IMR-90 (cell line): ENCODE measurements at regions not wholly inside any gene's neighbourhood (a gene's known extent, or its start where the extent isn't known, plus 50 kb on each side); places are given as distances from the start of the nearest gene placed in this dataset.

ENCODE experiments used
- ATAC-seq: fragments of 200-7000 bp; cut with Tn5 transposase; 2 replicates; pipeline ENCODE4 v1.9.1; 2020; ENCODE audit warnings: low read depth, mild to moderate bottlenecking, moderate library complexity
- BruUV-seq: library from RNA; stranded (reverse); fragments of 400-500 nt; replicated peaks from 2 replicates; lab custom pipeline; 2021; lab: Mats Ljungman, UMichigan
- CTCF ChIA-PET: fragments of 300-600 bp; formaldehyde crosslinking; extraction: SDS; loops from one replicate; lab custom pipeline; 2021; ENCODE audit warnings: antibody characterized with exemption; lab: Yijun Ruan, JAX
- POLR2A ChIA-PET: fragments of 300-600 bp; sonication (Branson Sonifier 250); formaldehyde crosslinking; loops from one replicate; lab custom pipeline; 2022; ENCODE audit warnings: antibody characterized with exemption; ENCODE audit not compliant: unreplicated experiment; lab: Charles Lee
- DNase-seq: peaks from one replicate; pipeline ENCODE4 v3.0.0; 2013
- H2AFZ ChIP-seq: replicated peaks from 2 replicates; pipeline ENCODE3; 2013; ENCODE audit warnings: low read length, mild to moderate bottlenecking; ENCODE audit not compliant: poor library complexity
- H2AK5ac ChIP-seq: 2 replicates; pipeline ENCODE4 v1.6.1; 2013; ENCODE audit warnings: low read depth, low read length, inconsistent platforms
- H2AK9ac ChIP-seq: replicated peaks from 2 replicates; pipeline ENCODE3; 2013; ENCODE audit warnings: mild to moderate bottlenecking, low read depth, low read length, moderate library complexity; ENCODE audit not compliant: poor library complexity
- H2BK120ac ChIP-seq: 2 replicates; pipeline ENCODE4 v1.6.1; 2013; ENCODE audit warnings: low read depth, low read length, inconsistent platforms
- H2BK15ac ChIP-seq: 3 replicates; pipeline ENCODE4 v1.6.1; 2013; ENCODE audit warnings: low read depth, low read length, inconsistent platforms
- H2BK20ac ChIP-seq: 2 replicates; pipeline ENCODE4 v1.6.1; 2013; ENCODE audit warnings: low read depth, mild to moderate bottlenecking, inconsistent platforms, low read length, moderate library complexity
- H2BK5ac ChIP-seq: 2 replicates; pipeline ENCODE4 v1.6.1; 2013; ENCODE audit warnings: mild to moderate bottlenecking, low read depth, low read length, inconsistent platforms; ENCODE audit not compliant: poor library complexity, severe bottlenecking
- H3K14ac ChIP-seq: replicated peaks from 2 replicates; pipeline ENCODE4 v1.6.1; 2013; ENCODE audit warnings: low read depth, low read length, inconsistent platforms
- H3K18ac ChIP-seq: 2 replicates; pipeline ENCODE4 v1.6.1; 2013; ENCODE audit warnings: low read depth, low read length, control low read depth
- H3K23ac ChIP-seq: 2 replicates; pipeline ENCODE4 v1.6.1; 2013; ENCODE audit warnings: low read depth, low read length, inconsistent platforms
- H3K27ac ChIP-seq: 2 replicates; pipeline ENCODE4 v1.5.1; 2013; ENCODE audit warnings: mild to moderate bottlenecking, control low read depth, low read length; ENCODE audit not compliant: insufficient read depth
- H3K27me3 ChIP-seq: 2 replicates; pipeline ENCODE4 v1.6.1; 2013; ENCODE audit warnings: low read length; ENCODE audit not compliant: control insufficient read depth, insufficient read depth
- H3K36me3 ChIP-seq: 2 replicates; pipeline ENCODE4 v1.6.1; 2013; ENCODE audit warnings: low read length, mixed read lengths; ENCODE audit not compliant: control insufficient read depth, insufficient read depth
- H3K4ac ChIP-seq: 2 replicates; pipeline ENCODE4 v1.6.1; 2013; ENCODE audit warnings: low read depth, low read length, inconsistent platforms
- H3K4me1 ChIP-seq: 2 replicates; pipeline ENCODE4 v1.6.1; 2013; ENCODE audit warnings: low read length, mixed read lengths; ENCODE audit not compliant: control insufficient read depth, insufficient read depth
- H3K4me2 ChIP-seq: 2 replicates; pipeline ENCODE4 v1.6.1; 2013; ENCODE audit warnings: low read depth, mild to moderate bottlenecking, control low read depth, low read length, moderate library complexity
- H3K4me3 ChIP-seq: 2 replicates; pipeline ENCODE4 v1.5.1; 2013; ENCODE audit warnings: low read depth, mild to moderate bottlenecking, control low read depth, low read length, moderate library complexity; ENCODE audit not compliant: insufficient read depth
- H3K56ac ChIP-seq: 2 replicates; pipeline ENCODE4 v1.6.1; 2013; ENCODE audit warnings: low read length, inconsistent platforms; ENCODE audit not compliant: insufficient read depth; ENCODE audit errors: extremely low read depth
- H3K79me1 ChIP-seq, 2 experiments: 2 replicates each; pipeline ENCODE4 v1.6.1; 2013; ENCODE audit warnings: low read length in 2 of 2, inconsistent platforms in 1 of 2, low read depth in 1 of 2
- H3K9ac ChIP-seq: 2 replicates; pipeline ENCODE4 v1.6.1; 2013; ENCODE audit warnings: low read depth, low read length, control low read depth
- H3K9me1 ChIP-seq: 2 replicates; pipeline ENCODE4 v1.6.1; 2013; ENCODE audit warnings: low read length, inconsistent platforms; ENCODE audit not compliant: insufficient read depth
- H3K9me3 ChIP-seq: 2 replicates; pipeline ENCODE4 v1.6.1; 2013; ENCODE audit warnings: low read length; ENCODE audit not compliant: control insufficient read depth, insufficient read depth
- H4K20me1 ChIP-seq: 2 replicates; pipeline ENCODE4 v1.6.1; 2013; ENCODE audit warnings: low read length, inconsistent platforms; ENCODE audit not compliant: insufficient read depth
- H4K5ac ChIP-seq: 2 replicates; pipeline ENCODE4 v1.6.1; 2013; ENCODE audit warnings: mild to moderate bottlenecking, low read depth, low read length, control low read depth
- H4K8ac ChIP-seq, 2 experiments: 2 replicates each; pipeline ENCODE4 v1.6.1; 2013; ENCODE audit warnings: low read depth in 2 of 2, low read length in 2 of 2, control low read depth in 1 of 2, inconsistent platforms in 1 of 2
- H4K91ac ChIP-seq: 2 replicates; pipeline ENCODE4 v1.6.1; 2013; ENCODE audit warnings: low read depth, low read length, inconsistent platforms; ENCODE audit not compliant: insufficient read depth
- CHD1 ChIP-seq: IDR thresholded peaks from 2 replicates; pipeline ENCODE4 v1.6.1; 2012; ENCODE audit warnings: low read depth, low read length, improper control_type of control experiment
- FOS ChIP-seq: fragments of 150-350 bp; IDR thresholded peaks from 2 replicates; pipeline ENCODE4 v1.6.1; 2016; ENCODE audit warnings: low read depth, low read length
- POLR2A ChIP-seq: IDR thresholded peaks from 2 replicates; pipeline ENCODE4 v1.6.1; 2012; ENCODE audit warnings: mild to moderate bottlenecking, low read depth, low read length
- RAD21 ChIP-seq: IDR thresholded peaks from 2 replicates; pipeline ENCODE4 v1.6.1; 2012; ENCODE audit warnings: low read length, improper control_type of control experiment
- RCOR1 ChIP-seq: IDR thresholded peaks from 2 replicates; pipeline ENCODE4 v1.6.1; 2012; ENCODE audit warnings: mild to moderate bottlenecking, low read length, improper control_type of control experiment; ENCODE audit not compliant: insufficient replicate concordance
- RFX5 ChIP-seq: IDR thresholded peaks from 2 replicates; pipeline ENCODE4 v1.8.0; 2012; ENCODE audit warnings: low read depth, mild to moderate bottlenecking, low read length, moderate library complexity
- SMC3 ChIP-seq: fragments of 150-350 bp; IDR thresholded peaks from 2 replicates; pipeline ENCODE4 v1.6.1; 2016; ENCODE audit warnings: low read depth, mild to moderate bottlenecking, antibody characterized with exemption, low read length, moderate library complexity
- WGBS, 2 experiments: methylation state at CpG; one replicate each; pipeline versions ENCODE4 v1.1.5 to v1.1.7; 2013; ENCODE audit warnings: missing lambda C conversion rate in 2 of 2; ENCODE audit not compliant: insufficient read length in 1 of 2; ENCODE audit errors: extremely low coverage in 2 of 2; 5-methylcytosine and 5-hydroxymethylcytosine counted together
- dilution Hi-C: fragments of 300-500 bp; cut with HindIII; formaldehyde crosslinking; loops from one replicate; pipeline ENCODE4 v1.14.3; 2018; ENCODE audit warnings: low sequenced_read_pairs; ENCODE audit not compliant: unreplicated experiment
- in situ Hi-C: fragments of 300-500 bp; cut with MboI; formaldehyde crosslinking; loops from 3 replicates; pipeline ENCODE4 v1.14.3; 2019; ENCODE audit warnings: low sequenced_read_pairs, inconsistent platforms, mixed read lengths
- intact Hi-C: fragments of 100-400 bp; cut with micrococcal nuclease; formaldehyde crosslinking; loops from 2 replicates; pipeline ENCODE4 v1.10.0; 2022
- TF ChIP-seq, protein P1 (sequence below): fragments of 150-350 bp; IDR thresholded peaks from 2 replicates; pipeline ENCODE4 v1.6.1; 2016; ENCODE audit warnings: low read depth, mild to moderate bottlenecking, low read length, moderate library complexity, borderline replicate concordance
- TF ChIP-seq, protein P2 (sequence below): conservative IDR thresholded peaks from 2 replicates; pipeline ENCODE4 v1.5.1; 2012; ENCODE audit warnings: mild to moderate bottlenecking, low read depth, low read length, improper control_type of control experiment

DNA sequence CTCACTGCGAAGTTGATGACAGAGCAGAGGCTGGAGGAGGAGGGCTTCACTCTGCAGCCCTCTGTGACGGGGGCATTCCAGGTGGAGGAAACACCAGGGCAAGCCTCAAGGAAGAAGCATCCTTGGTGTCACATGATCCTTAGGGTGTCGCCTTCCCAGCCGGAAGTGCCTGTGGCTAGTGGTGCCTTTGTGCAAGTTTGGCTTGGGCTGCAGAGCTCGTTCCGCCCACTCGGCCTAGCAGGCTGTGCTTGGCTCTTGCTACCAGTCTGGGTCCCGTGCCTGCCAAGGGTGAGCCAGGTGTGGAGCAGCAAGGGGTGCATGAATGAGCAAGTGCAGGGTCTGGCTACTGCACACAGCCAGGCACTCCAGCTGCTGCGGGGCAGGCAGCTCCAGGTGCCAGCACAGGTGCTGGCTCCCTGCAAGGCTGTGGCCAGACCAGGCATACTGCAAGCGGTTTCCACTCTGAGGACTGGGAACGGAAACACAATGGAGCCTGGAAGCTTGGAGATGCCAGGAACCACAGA, 325.3 kb upstream of the SMIM21 start:
- Histone ChIP-seq H4K91ac (no peak overlapping the region), H2AK9ac (no peak overlapping the region), H3K36me3 (no peaks in the 10 kb centered on the region), H3K27ac (no peak overlapping the region), H2BK120ac (no peak overlapping the region), H3K14ac (no peak overlapping the region), H4K5ac (no peak overlapping the region), H3K4ac (no peak overlapping the region), H4K8ac (no peak overlapping the region), H4K20me1 (no peaks in the 10 kb centered on the region), H3K4me2 (no peak overlapping the region), H2BK5ac (no peak overlapping the region), H3K27me3 (no peaks in the 10 kb centered on the region), H3K9me1 (no peaks in the 10 kb centered on the region), H3K79me1 (no peaks in the 10 kb centered on the region), H3K9ac (no peak overlapping the region), H3K18ac (no peak overlapping the region), H3K9me3 (no peaks in the 10 kb centered on the region), H2AFZ (no peak overlapping the region), H3K4me1 (no peaks in the 10 kb centered on the region), H3K4me3 (no peak overlapping the region), H3K23ac (no peak overlapping the region), H2AK5ac (no peak overlapping the region), H2BK15ac (no peak overlapping the region), H3K56ac (no peak overlapping the region), H2BK20ac (no peak overlapping the region)
- 51% methylated on average over 5 of the region's 11 CpGs; no CpG with 5 or more reads in 1 of the 2 experiments for WGBS, 2 experiments
- DNase-seq (no peak), ATAC-seq (no peak)
- intact Hi-C loops: no loop called here
- dilution Hi-C loops: no loop called here
- no TSS peak for BruUV-seq
- in situ Hi-C loops: no loop called here
- ChIA-PET CTCF (interaction anchor here (1.1 kb wide), 1 partner anchor 10 kb away, joined by 4 read pairs; no protein-coding TSS in a partner anchor), POLR2A (no interaction called here)
- TF ChIP-seq RCOR1: no peak
- no peak for TF ChIP-seq CHD1
- no peak for TF ChIP-seq POLR2A
- no peak for TF ChIP-seq RAD21
- no peak for TF ChIP-seq FOS
- TF ChIP-seq, protein P1, sequence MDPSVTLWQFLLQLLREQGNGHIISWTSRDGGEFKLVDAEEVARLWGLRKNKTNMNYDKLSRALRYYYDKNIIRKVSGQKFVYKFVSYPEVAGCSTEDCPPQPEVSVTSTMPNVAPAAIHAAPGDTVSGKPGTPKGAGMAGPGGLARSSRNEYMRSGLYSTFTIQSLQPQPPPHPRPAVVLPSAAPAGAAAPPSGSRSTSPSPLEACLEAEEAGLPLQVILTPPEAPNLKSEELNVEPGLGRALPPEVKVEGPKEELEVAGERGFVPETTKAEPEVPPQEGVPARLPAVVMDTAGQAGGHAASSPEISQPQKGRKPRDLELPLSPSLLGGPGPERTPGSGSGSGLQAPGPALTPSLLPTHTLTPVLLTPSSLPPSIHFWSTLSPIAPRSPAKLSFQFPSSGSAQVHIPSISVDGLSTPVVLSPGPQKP: no peak
- TF ChIP-seq SMC3: no peak
- no peak for TF ChIP-seq RFX5
- TF ChIP-seq, protein P2, sequence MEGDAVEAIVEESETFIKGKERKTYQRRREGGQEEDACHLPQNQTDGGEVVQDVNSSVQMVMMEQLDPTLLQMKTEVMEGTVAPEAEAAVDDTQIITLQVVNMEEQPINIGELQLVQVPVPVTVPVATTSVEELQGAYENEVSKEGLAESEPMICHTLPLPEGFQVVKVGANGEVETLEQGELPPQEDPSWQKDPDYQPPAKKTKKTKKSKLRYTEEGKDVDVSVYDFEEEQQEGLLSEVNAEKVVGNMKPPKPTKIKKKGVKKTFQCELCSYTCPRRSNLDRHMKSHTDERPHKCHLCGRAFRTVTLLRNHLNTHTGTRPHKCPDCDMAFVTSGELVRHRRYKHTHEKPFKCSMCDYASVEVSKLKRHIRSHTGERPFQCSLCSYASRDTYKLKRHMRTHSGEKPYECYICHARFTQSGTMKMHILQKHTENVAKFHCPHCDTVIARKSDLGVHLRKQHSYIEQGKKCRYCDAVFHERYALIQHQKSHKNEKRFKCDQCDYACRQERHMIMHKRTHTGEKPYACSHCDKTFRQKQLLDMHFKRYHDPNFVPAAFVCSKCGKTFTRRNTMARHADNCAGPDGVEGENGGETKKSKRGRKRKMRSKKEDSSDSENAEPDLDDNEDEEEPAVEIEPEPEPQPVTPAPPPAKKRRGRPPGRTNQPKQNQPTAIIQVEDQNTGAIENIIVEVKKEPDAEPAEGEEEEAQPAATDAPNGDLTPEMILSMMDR: no peak
